Heart left ventricle (tissue), 13 donors: ENCODE measurements at regions not wholly inside any gene's neighbourhood (a gene's known extent, or its start where the extent isn't known, plus 50 kb on each side); places are given as distances from the start of the nearest gene placed in this dataset.

Experiments
- CTCF ChIP-seq, 12 donors: fragments of 200-600 bp; sonication (generic) in 4 of 12; IDR thresholded peaks; one replicate each; pipeline versions ENCODE4 v1.5.0 to v1.8.0; 2018 to 2022; ENCODE audit warnings: antibody characterized with exemption in 12 of 12, mild to moderate bottlenecking in 5 of 12
- POLR2A ChIP-seq, 2 donors: fragments of 450-650 bp; IDR thresholded peaks; one replicate each; pipeline ENCODE4 v1.6.1; 2017; ENCODE audit warnings: antibody characterized with exemption in 2 of 2, mild to moderate bottlenecking in 2 of 2, moderate library complexity in 2 of 2
- donor health status: ischemic (EF 13 %, LVEDD 7.1; RV severe dilation, severe dysfunction).
- donor health status: DM: no; HTN: yes; CAD: no.
- donor health status: DM: no; HTN: no; CAD: no.
- donor health status: ischemic (EF 25% LVEDD 6.9; RV normal size, moderate dysfunction).
- donor health status: ischemic (EF 25% LVEDD 5.7; RV mildly dilated, moderate dysfunction).
- donor health status: ischemic (EF 35%, LVEDD 5.7; RV mildly dilated, moderate dysfunction).
- donor health status: nonischemic (EF 11% LVEDD 7.7; RV severe dilation, severe dysfunction).
- donor health status: DM: yes; HTN: yes; CAD: no.
- donor health status: PGD.
- donor health status: ischemic (EF 29% LVEDD 5.4; RV normal size, mild dysfunction).
- donor health status: nonischemic (EF 23%, LVEDD 6.1; RV moderate dilation, normal function).

GRCh38 chr10:84811113-84811512 is 482.7 kb downstream of the CCSER2 start:
- no peak for TF ChIP-seq CTCF (IDR thresholded peaks at IDR 0.05)
- TF ChIP-seq POLR2A (IDR thresholded peaks at IDR 0.05), result no peak
